ENCODE measurements at regions not wholly inside any gene's neighbourhood (a gene's known extent, or its start where the extent isn't known, plus 50 kb on each side); places are given as distances from the start of the nearest gene placed in this dataset.

DNA sequence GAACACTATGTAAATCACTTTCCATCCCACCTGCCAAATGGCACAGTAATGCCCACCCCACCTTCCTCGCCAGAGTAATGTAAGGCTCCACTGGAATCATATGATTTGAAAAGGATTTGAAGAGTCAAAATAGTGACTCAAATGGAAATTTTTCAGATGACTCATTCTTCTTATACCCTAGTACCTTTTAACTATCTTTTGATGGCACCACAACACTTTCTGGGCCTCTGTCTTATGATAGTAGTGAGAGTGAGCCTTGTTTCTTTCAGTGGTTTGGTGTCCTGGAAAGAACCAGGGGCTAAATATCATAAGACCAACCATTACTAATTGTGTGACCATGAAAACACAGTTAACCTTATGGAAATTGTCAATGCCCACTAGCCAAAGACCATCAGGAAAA, 235.4 kb upstream of the SLC14A2 start:
- DNase-seq, result no peak
- H3K9me3 ChIP-seq, result no peaks in the 10 kb centered on the region
- intact Hi-C loops (cut with DNase I; ENCODE audit: low total_unique reads), result no loop called here
- no peak overlapping the region for H3K27ac ChIP-seq
- no peak for TF ChIP-seq POLR2AphosphoS5 (IDR thresholded peaks at IDR 0.05)
- TF ChIP-seq, protein P1, sequence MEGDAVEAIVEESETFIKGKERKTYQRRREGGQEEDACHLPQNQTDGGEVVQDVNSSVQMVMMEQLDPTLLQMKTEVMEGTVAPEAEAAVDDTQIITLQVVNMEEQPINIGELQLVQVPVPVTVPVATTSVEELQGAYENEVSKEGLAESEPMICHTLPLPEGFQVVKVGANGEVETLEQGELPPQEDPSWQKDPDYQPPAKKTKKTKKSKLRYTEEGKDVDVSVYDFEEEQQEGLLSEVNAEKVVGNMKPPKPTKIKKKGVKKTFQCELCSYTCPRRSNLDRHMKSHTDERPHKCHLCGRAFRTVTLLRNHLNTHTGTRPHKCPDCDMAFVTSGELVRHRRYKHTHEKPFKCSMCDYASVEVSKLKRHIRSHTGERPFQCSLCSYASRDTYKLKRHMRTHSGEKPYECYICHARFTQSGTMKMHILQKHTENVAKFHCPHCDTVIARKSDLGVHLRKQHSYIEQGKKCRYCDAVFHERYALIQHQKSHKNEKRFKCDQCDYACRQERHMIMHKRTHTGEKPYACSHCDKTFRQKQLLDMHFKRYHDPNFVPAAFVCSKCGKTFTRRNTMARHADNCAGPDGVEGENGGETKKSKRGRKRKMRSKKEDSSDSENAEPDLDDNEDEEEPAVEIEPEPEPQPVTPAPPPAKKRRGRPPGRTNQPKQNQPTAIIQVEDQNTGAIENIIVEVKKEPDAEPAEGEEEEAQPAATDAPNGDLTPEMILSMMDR (IDR thresholded peaks at IDR 0.05), result no peak
- no peak for TF ChIP-seq EP300 (IDR thresholded peaks at IDR 0.05)
- TF ChIP-seq POLR2A (IDR thresholded peaks at IDR 0.05), result no peak
- H3K4me3 ChIP-seq, result no peak overlapping the region
- peaks cover 0 to 4% (median 0%) of the 10 kb centered on the region in 3 donors for H3K27me3 ChIP-seq
- no peaks in the 10 kb centered on the region for H3K36me3 ChIP-seq
- H3K4me1 ChIP-seq, result peaks cover 4 to 9% (median 6%) of the 10 kb centered on the region in 4 donors
- WGBS, 5 donors, result 77 to 100% (median 82%) methylated on average over 1 of the region's 1 CpG

DNA sequence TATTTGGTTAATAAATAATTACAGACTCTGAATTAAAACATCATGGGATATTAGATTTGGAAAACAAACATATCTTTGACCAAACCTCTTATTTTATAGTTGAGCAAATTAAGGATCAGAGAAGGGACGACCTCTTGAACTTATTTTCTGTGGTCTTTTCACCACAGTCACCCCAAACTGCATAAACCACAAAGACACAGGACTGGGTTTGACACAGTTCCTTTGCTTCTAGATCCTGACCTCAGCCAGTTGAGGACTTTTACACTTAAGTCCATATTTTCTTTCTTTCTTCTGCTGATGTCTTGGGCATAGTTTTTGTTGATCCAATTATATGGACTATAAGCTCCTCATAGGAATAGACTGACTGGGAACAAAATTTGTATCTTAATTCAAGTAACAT, 234.0 kb upstream of the SLC14A2 start:
- no peak overlapping the region for H3K4me3 ChIP-seq
- intact Hi-C loops (cut with DNase I; ENCODE audit: low total_unique reads), result no loop called here
- peaks cover 4 to 12% (median 10%) of the 10 kb centered on the region in 4 donors for H3K4me1 ChIP-seq
- no peak for DNase-seq
- H3K9me3 ChIP-seq, result no peaks in the 10 kb centered on the region
- peaks cover 0 to 4% (median 0%) of the 10 kb centered on the region in 3 donors for H3K27me3 ChIP-seq
- TF ChIP-seq POLR2AphosphoS5 (IDR thresholded peaks at IDR 0.05) (no peak), POLR2A (IDR thresholded peaks at IDR 0.05) (no peak), EP300 (IDR thresholded peaks at IDR 0.05) (no peak)
- TF ChIP-seq, protein P1 (IDR thresholded peaks at IDR 0.05), result no peak
- 65 to 76% (median 72%) methylated on average over 1 of the region's 1 CpG for WGBS, 5 donors
- H3K27ac ChIP-seq, result no peak overlapping the region
- no peaks in the 10 kb centered on the region for H3K36me3 ChIP-seq

DNA sequence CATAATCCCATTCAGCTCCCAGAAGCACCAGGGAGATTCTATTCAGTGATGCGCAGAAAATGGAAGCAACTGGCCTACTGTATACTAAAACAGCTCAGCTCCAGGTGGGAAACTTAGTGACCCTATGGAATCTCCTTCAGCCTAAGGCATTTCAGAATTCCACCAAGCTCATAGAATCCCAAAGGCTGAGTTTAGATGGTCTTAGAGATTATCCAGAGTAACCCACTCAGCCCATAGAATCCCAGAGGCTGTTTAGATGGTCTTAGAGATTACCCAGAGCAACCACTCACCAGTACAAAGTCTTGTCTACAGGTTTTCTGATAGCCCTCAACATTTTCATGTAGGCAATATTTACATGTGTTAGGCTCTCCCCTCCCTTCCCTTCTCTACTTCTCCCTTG, 232.0 kb upstream of the SLC14A2 start:
- Histone ChIP-seq H3K4me1 (peaks cover 4 to 12% (median 10%) of the 10 kb centered on the region in 4 donors), H3K27me3 (peaks cover 0 to 4% (median 0%) of the 10 kb centered on the region in 3 donors), H3K36me3 (no peaks in the 10 kb centered on the region), H3K9me3 (no peaks in the 10 kb centered on the region), H3K4me3 (no peak overlapping the region), H3K27ac (no peak overlapping the region)
- intact Hi-C loops (cut with DNase I; ENCODE audit: low total_unique reads), result no loop called here
- WGBS, 5 donors, result 95 to 100% (median 96%) methylated on average over 1 of the region's 1 CpG
- no peak for TF ChIP-seq EP300 (IDR thresholded peaks at IDR 0.05)
- no peak for DNase-seq

DNA sequence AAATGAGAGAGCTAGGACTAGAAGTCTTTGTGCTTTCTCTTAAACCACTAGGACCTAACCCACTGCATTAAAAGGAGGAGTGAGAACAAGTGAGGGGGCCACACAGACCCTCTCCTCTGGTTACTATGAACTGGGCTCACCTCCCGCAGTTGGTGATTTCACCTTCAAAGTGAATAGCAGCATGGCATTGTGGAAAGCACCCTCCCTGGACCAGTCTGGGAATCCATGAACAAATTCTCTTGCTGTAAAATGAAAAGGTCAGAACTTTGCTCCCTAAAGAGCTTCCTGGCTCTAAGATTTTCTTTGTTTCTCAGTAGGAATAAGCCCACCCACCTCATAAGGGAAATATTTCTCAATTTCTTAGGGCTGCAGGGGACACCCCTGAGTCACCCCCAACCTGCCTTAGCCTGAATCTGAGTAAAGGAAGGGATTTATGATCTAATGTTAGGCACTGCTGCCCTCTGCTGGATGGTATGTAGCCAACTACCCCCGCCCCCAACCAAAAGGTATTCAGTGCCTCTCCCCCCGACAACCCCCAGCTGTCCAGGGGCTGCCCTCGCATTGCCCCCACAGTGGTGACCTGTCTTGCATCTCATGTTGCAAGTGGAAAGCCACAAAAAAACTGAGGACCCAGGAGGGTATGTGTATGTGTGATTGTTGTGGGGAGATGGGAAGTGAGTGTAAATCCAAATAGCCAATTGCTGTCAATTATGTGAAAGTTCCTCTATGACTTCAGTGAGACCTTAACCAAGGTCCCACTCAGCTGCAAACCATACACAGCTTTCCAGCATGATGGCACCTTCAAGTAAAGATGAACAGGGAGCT, 230.9 kb upstream of the SLC14A2 start:
- 18 to 40% (median 25%) methylated on average over 3 to 4 of the region's 4 CpGs for WGBS, 5 donors
- no peak overlapping the region for H3K27ac ChIP-seq
- intact Hi-C loops (cut with DNase I; ENCODE audit: low total_unique reads), result no loop called here
- peaks cover 4 to 12% (median 10%) of the 10 kb centered on the region in 4 donors for H3K4me1 ChIP-seq
- H3K36me3 ChIP-seq, result no peaks in the 10 kb centered on the region
- peaks cover 0 to 4% (median 0%) of the 10 kb centered on the region in 3 donors for H3K27me3 ChIP-seq
- no peak overlapping the region for H3K4me3 ChIP-seq
- no peaks in the 10 kb centered on the region for H3K9me3 ChIP-seq
- peak; percentile 59 to 85 for DNase-seq
- TF ChIP-seq POLR2AphosphoS5 (IDR thresholded peaks at IDR 0.05), result no peak
- TF ChIP-seq, protein P1 (IDR thresholded peaks at IDR 0.05), result peak in 5 of 7 experiments; percentile 36 to 75 (median 57)

- DNase-seq, result peak; percentile 34 to 41
- H3K9me3 ChIP-seq, result no peaks in the 10 kb centered on the region
- no peaks in the 10 kb centered on the region for H3K36me3 ChIP-seq
- TF ChIP-seq POLR2AphosphoS5 (IDR thresholded peaks at IDR 0.05), result no peak
- TF ChIP-seq, protein P1 (IDR thresholded peaks at IDR 0.05), result no peak
- TF ChIP-seq POLR2A (IDR thresholded peaks at IDR 0.05), result no peak
- TF ChIP-seq EP300 (IDR thresholded peaks at IDR 0.05), result no peak
- no peak overlapping the region for H3K4me3 ChIP-seq
- peaks cover 4 to 12% (median 10%) of the 10 kb centered on the region in 4 donors for H3K4me1 ChIP-seq
- H3K27ac ChIP-seq, result no peak overlapping the region
- intact Hi-C loops (cut with DNase I; ENCODE audit: low total_unique reads), result no loop called here
- WGBS, 5 donors, result 19 to 45% (median 36%) methylated on average over 9 of the region's 9 CpGs
- peaks cover 0 to 4% (median 0%) of the 10 kb centered on the region in 3 donors for H3K27me3 ChIP-seq
These were observed 230.3 kb upstream of the SLC14A2 start for GRCh38 chr18:45384962-45385315.

Data from stomach (tissue), 8 donors.